K562 (cell line): ENCODE measurements at regions not wholly inside any gene's neighbourhood (a gene's known extent, or its start where the extent isn't known, plus 50 kb on each side); places are given as distances from the start of the nearest gene placed in this dataset.

ENCODE experiments used
- CBX1 ChIP-seq: sonication (generic); IDR thresholded peaks from 2 replicates; pipeline ENCODE4 v1.6.1; 2016; ENCODE audit warnings: antibody characterized with exemption, low read depth, mild to moderate bottlenecking
- CBX5 ChIP-seq: IDR thresholded peaks from 2 replicates; pipeline ENCODE4 v1.6.1; 2014; ENCODE audit warnings: low read depth, borderline replicate concordance
- CEBPB ChIP-seq: fragments of 450-650 bp; IDR thresholded peaks from 2 replicates; pipeline ENCODE4 v1.6.1; 2016; ENCODE audit warnings: missing genetic modification characterization, missing compliant biosample characterization
- DDX20 ChIP-seq: fragments of 450-650 bp; IDR thresholded peaks from 2 replicates; pipeline ENCODE4 v1.6.1; 2016; ENCODE audit warnings: missing genetic modification characterization, low read depth, mild to moderate bottlenecking, missing compliant biosample characterization, moderate library complexity
- HOXB6 ChIP-seq: fragments of 250-450 bp; sonication (Bioruptor Pico); IDR thresholded peaks from 2 replicates; pipeline ENCODE4 v1.5.1; 2022; ENCODE audit warnings: mild to moderate bottlenecking, borderline replicate concordance
- SETDB1 ChIP-seq: IDR thresholded peaks from one replicate; pipeline ENCODE4 v1.6.1; 2012; ENCODE audit warnings: low read length, control low read depth, inconsistent platforms
- ZNF354B ChIP-seq: fragments of 250-450 bp; sonication (Bioruptor Pico); IDR thresholded peaks from 2 replicates; pipeline ENCODE4 v1.4.0; 2020

- TF ChIP-seq CEBPB (no peak), CBX5 (no peak), ZNF354B (CRISPR knock-in tag) (no peak), SETDB1 (no peak), DDX20 (no peak), HOXB6 (CRISPR knock-in tag) (no peak), CBX1 (no peak)
Observed at GRCh38 chr12:116646901-116647300, 87.7 kb downstream of the MAP1LC3B2 start.
